HCT116 (cell line): ENCODE measurements at regions not wholly inside any gene's neighbourhood (a gene's known extent, or its start where the extent isn't known, plus 50 kb on each side); places are given as distances from the start of the nearest gene placed in this dataset.

ENCODE experiments used
- ATAC-seq: fragments of 200-7000 bp; cut with Tn5 transposase; 2 replicates; pipeline ENCODE4 v1.9.1; 2020; ENCODE audit warnings: mild to moderate bottlenecking, moderate library complexity
- BruUV-seq: library from RNA; stranded (reverse); fragments of 400-500 nt; replicated peaks from 2 replicates; lab custom pipeline; 2021; lab: Mats Ljungman, UMichigan
- CTCF ChIA-PET: fragments of 300-600 bp; sonication (Branson Sonifier 250); formaldehyde crosslinking; loops from one replicate; lab custom pipeline; 2021; ENCODE audit warnings: antibody characterized with exemption; lab: Charles Lee
- POLR2A ChIA-PET: fragments of 300-600, 350-600 bp; sonication (Branson Sonifier 250); formaldehyde crosslinking; loops from one replicate; lab custom pipeline; 2021; ENCODE audit warnings: antibody characterized with exemption; lab: Charles Lee
- RAD21 ChIA-PET, 2 experiments: fragments of 300-600 bp; sonication (Branson Sonifier 250); formaldehyde crosslinking; loops; one replicate each; lab custom pipeline; 2023; ENCODE audit warnings: low total read pairs in 2 of 2; ENCODE audit not compliant: uncharacterized antibody in 2 of 2, unreplicated experiment in 2 of 2, low non-redundant PET in 1 of 2; lab: Charles Lee
- DNase-seq: peaks from one replicate; pipeline ENCODE4 v3.0.0-alpha.2; 2010; ENCODE audit warnings: low read depth, low spot score
- H2AFZ ChIP-seq: fragments of 200-600 bp; shearing (Covaris generic), sonication (generic); 2 replicates; pipeline ENCODE4 v1.6.1; 2017; ENCODE audit warnings: low read depth, mixed run types, mixed read lengths, antibody characterized with exemption, low read length; ENCODE audit not compliant: poor library complexity, severe bottlenecking
- H3K27ac ChIP-seq: 2 replicates; pipeline ENCODE4 v1.5.1; 2012; ENCODE audit warnings: low read depth, low read length
- H3K27me3 ChIP-seq: fragments of 200-600 bp; sonication (generic); 2 replicates; pipeline ENCODE4 v1.6.1; 2016; ENCODE audit warnings: mixed run types, low read length, mixed read lengths; ENCODE audit not compliant: insufficient read depth
- H3K36me3 ChIP-seq, 2 experiments: fragments of 200-500 bp in 1 of 2; fragments of 200-600 bp in 1 of 2; sonication (Bioruptor generic) in 1 of 2; sonication (generic) in 1 of 2; 2 replicates each; pipeline versions ENCODE4 v1.5.1 to v1.6.1; 2014 to 2016; ENCODE audit warnings: low read length in 2 of 2, inconsistent platforms in 1 of 2, mixed read lengths in 1 of 2, mixed run types in 1 of 2; ENCODE audit not compliant: insufficient read depth in 2 of 2, control insufficient read depth in 1 of 2
- H3K4me1 ChIP-seq, 2 experiments: fragments of 200-600 bp in 1 of 2; sonication (generic) in 1 of 2; 2 replicates each; pipeline versions ENCODE4 v1.5.1 to v1.6.1; 2012 to 2017; ENCODE audit warnings: low read length in 2 of 2, inconsistent platforms in 1 of 2, mild to moderate bottlenecking in 1 of 2, mixed read lengths in 1 of 2, mixed run types in 1 of 2, moderate library complexity in 1 of 2; ENCODE audit not compliant: insufficient read depth in 2 of 2, control insufficient read depth in 1 of 2
- H3K4me2 ChIP-seq: fragments of 200-600 bp; sonication (generic); 2 replicates; pipeline ENCODE4 v1.6.1; 2017; ENCODE audit warnings: mixed run types, low read length, mixed read lengths
- H3K4me3 ChIP-seq, 2 experiments: fragments of 200-600 bp in 1 of 2; sonication (generic) in 1 of 2; replicated peaks in 1 of 2; 2 replicates each; pipeline ENCODE4 v1.5.1; 2011 to 2016; ENCODE audit warnings: low read length in 2 of 2, control low read depth in 1 of 2, low read depth in 1 of 2, mild to moderate bottlenecking in 1 of 2, mixed read lengths in 1 of 2, mixed run types in 1 of 2
- H3K79me2 ChIP-seq: fragments of 200-600 bp; sonication (generic); 2 replicates; pipeline ENCODE4 v1.6.1; 2017; ENCODE audit warnings: mild to moderate bottlenecking, mixed run types, low read length, moderate library complexity, mixed read lengths; ENCODE audit not compliant: insufficient read depth
- H3K9ac ChIP-seq: fragments of 200-600 bp; sonication (generic); 2 replicates; pipeline ENCODE4 v1.6.1; 2016; ENCODE audit warnings: low read length, mixed read lengths
- H3K9me2 ChIP-seq: fragments of 200-600 bp; sonication (generic), shearing (Covaris generic); 2 replicates; pipeline ENCODE4 v1.6.1; 2017; ENCODE audit warnings: mixed run types, mild to moderate bottlenecking, moderate library complexity; ENCODE audit not compliant: insufficient read depth
- H3K9me3 ChIP-seq, 2 experiments: fragments of 200-500 bp in 1 of 2; fragments of 200-600 bp in 1 of 2; sonication (Bioruptor generic) in 1 of 2; sonication (generic) in 1 of 2; 2 replicates each; pipeline ENCODE4 v1.6.1; 2014 to 2017; ENCODE audit warnings: low read length in 2 of 2, mixed read lengths in 2 of 2, inconsistent platforms in 1 of 2, low read depth in 1 of 2, mild to moderate bottlenecking in 1 of 2, mixed run types in 1 of 2, moderate library complexity in 1 of 2; ENCODE audit not compliant: control insufficient read depth in 1 of 2, insufficient read depth in 1 of 2
- H4K20me1 ChIP-seq: fragments of 200-600 bp; sonication (generic), shearing (Covaris generic); 2 replicates; pipeline ENCODE4 v1.6.1; 2017; ENCODE audit warnings: mixed run types, mild to moderate bottlenecking, moderate library complexity; ENCODE audit not compliant: insufficient read depth
- ATF3 ChIP-seq: IDR thresholded peaks from 2 replicates; pipeline ENCODE4 v1.6.1; 2012
- CBX3 ChIP-seq: IDR thresholded peaks from 2 replicates; pipeline ENCODE4 v1.6.1; 2012; ENCODE audit warnings: low read depth
- CEBPB ChIP-seq: IDR thresholded peaks from 2 replicates; pipeline ENCODE4 v1.6.1; 2012; ENCODE audit warnings: low read depth
- CTCF ChIP-seq, 3 experiments: fragments of 200-600 bp in 1 of 3; sonication (generic) in 1 of 3; IDR thresholded peaks in 2 of 3; conservative IDR thresholded peaks in 1 of 3; 2 replicates each; pipeline ENCODE4 v1.5.1; 2012 to 2017; ENCODE audit warnings: low read depth in 2 of 3, low read length in 2 of 3, antibody characterized with exemption in 1 of 3, borderline replicate concordance in 1 of 3, control low read depth in 1 of 3, mild to moderate bottlenecking in 1 of 3, mixed read lengths in 1 of 3, mixed run types in 1 of 3, moderate library complexity in 1 of 3; ENCODE audit not compliant: insufficient read depth in 1 of 3
- ELF1 ChIP-seq: IDR thresholded peaks from 2 replicates; pipeline ENCODE4 v1.6.1; 2012; ENCODE audit warnings: low read depth, borderline replicate concordance
- EZH2 ChIP-seq: fragments of 200-600 bp; sonication (generic); IDR thresholded peaks from 2 replicates; pipeline ENCODE4 v1.6.1; 2017; ENCODE audit warnings: antibody characterized with exemption, mixed run types
- EZH2phosphoT487 ChIP-seq: fragments of 200-600 bp; IDR thresholded peaks from 2 replicates; pipeline ENCODE4 v1.6.1; 2018; ENCODE audit warnings: antibody characterized with exemption, borderline replicate concordance
- FOSL1 ChIP-seq: IDR thresholded peaks from 2 replicates; pipeline ENCODE4 v1.6.1; 2012; ENCODE audit warnings: low read depth
- POLR2A ChIP-seq: IDR thresholded peaks from 2 replicates; pipeline ENCODE4 v1.7.0; 2011; ENCODE audit warnings: borderline replicate concordance; ENCODE audit not compliant: insufficient read depth, insufficient read length; ENCODE audit errors: extremely low read depth
- RAD21 ChIP-seq: IDR thresholded peaks from 2 replicates; pipeline ENCODE4 v1.6.1; 2012; ENCODE audit warnings: low read depth, mild to moderate bottlenecking
- REST ChIP-seq: IDR thresholded peaks from 2 replicates; pipeline ENCODE4 v1.6.1; 2012; ENCODE audit warnings: low read depth
- SIN3A ChIP-seq: IDR thresholded peaks from 2 replicates; pipeline ENCODE4 v1.6.1; 2012; ENCODE audit warnings: low read depth
- SP1 ChIP-seq: IDR thresholded peaks from 2 replicates; pipeline ENCODE4 v1.6.1; 2012; ENCODE audit warnings: low read depth
- SRF ChIP-seq: IDR thresholded peaks from 2 replicates; pipeline ENCODE4 v1.6.1; 2012; ENCODE audit warnings: low read depth
- TCF7L2 ChIP-seq: IDR thresholded peaks from 2 replicates; pipeline ENCODE4 v1.7.0; 2011; ENCODE audit warnings: borderline replicate concordance, inconsistent platforms; ENCODE audit not compliant: insufficient read depth, insufficient read length; ENCODE audit errors: extremely low read depth
- intact Hi-C: fragments of 100-400 bp; cut with micrococcal nuclease; formaldehyde crosslinking; loops from 2 replicates; pipeline ENCODE4 v1.10.0; 2022

DNA sequence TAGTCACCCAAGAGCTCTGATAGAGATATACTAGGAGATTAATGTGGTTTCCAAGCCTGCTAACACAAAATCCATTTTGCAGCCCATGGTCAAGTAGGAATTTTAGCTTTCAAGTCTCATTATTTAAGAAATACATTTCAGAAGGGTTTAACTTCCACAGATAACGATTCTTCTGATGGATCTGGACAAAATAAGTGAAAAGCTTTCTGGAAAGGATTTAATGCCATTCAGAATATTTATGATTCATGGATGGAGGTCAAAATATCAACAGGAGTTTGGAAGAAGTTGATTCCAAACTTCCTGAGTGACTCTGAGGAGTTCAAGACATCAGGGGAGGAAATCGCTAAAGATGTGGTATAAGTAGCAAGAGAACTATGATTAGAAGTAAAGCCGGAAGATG, 214.6 kb downstream of the ATXN7L3B start:
- DNase-seq (no peak), ATAC-seq (no peak)
- intact Hi-C loops, result no loop called here
- Histone ChIP-seq H3K4me1 (no peaks in the 10 kb centered on the region), H3K9ac (no peak overlapping the region), H3K79me2 (no peaks in the 10 kb centered on the region), H3K9me2 (no peaks in the 10 kb centered on the region), H4K20me1 (no peaks in the 10 kb centered on the region), H3K9me3 (no peaks in the 10 kb centered on the region)
- POLR2A ChIA-PET, result no interaction called here
- RAD21 ChIA-PET, result no interaction called here
- BruUV-seq, result no TSS peak
- no peak for TF ChIP-seq EZH2
- no peak for TF ChIP-seq POLR2A
- TF ChIP-seq SIN3A, result no peak
- TF ChIP-seq CBX3, result no peak
- no peak for TF ChIP-seq CEBPB
- TF ChIP-seq EZH2phosphoT487, result no peak
- no peak for TF ChIP-seq ATF3
- no peak for TF ChIP-seq RAD21
- TF ChIP-seq, all 23 proteins: peak for 0
- CTCF ChIA-PET, result interaction anchor here (1.1 kb wide), 1 partner anchor 336 kb away, joined by 3 read pairs; no protein-coding TSS in a partner anchor
- H3K36me3 ChIP-seq, result no peaks in the 10 kb centered on the region
- no peak overlapping the region for H3K27ac ChIP-seq
- H3K27me3 ChIP-seq, result no peaks in the 10 kb centered on the region
- H3K4me2 ChIP-seq, result no peak overlapping the region
- H3K4me3 ChIP-seq, result no peak overlapping the region
- H2AFZ ChIP-seq, result no peak overlapping the region

DNA sequence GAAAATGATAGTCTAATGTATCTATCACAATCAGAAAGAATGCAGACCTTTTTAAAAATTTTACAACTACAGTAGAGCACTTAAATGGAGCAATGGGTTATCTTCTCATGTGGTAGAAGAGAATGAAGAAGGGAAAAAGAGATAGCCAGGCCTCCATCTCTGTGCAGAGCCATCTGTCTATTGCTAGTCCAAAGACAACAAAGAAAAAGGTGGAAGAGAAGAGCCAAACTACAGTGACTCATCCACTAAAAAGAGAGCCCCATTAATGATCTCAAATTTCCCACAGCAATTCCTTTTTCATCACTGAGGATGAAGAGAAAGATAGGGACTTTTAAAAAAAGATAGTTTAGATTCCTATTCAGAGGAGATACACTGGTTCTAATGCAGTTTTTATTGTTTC, 232.9 kb downstream of the ATXN7L3B start:
- ChIA-PET CTCF (no interaction called here), RAD21 (no interaction called here), POLR2A (no interaction called here)
- H3K4me1 ChIP-seq, result no peaks in the 10 kb centered on the region
- no peak overlapping the region for H3K4me3 ChIP-seq
- no peaks in the 10 kb centered on the region for H4K20me1 ChIP-seq
- H3K9ac ChIP-seq, result no peak overlapping the region
- BruUV-seq, result no TSS peak
- DNase-seq (no peak), ATAC-seq (no peak)
- H3K9me2 ChIP-seq, result 0 out of 2 replicates have a peak, but pooled peaks cover 4% of the 10 kb centered on the region
- intact Hi-C loops, result no loop called here
- no peak overlapping the region for H3K4me2 ChIP-seq
- H3K27ac ChIP-seq, result no peak overlapping the region
- TF ChIP-seq SIN3A, result no peak
- no peak for TF ChIP-seq CBX3
- no peak for TF ChIP-seq REST
- no peak for TF ChIP-seq TCF7L2
- no peak for TF ChIP-seq POLR2A
- no peak for TF ChIP-seq EZH2phosphoT487
- no peak for TF ChIP-seq CEBPB
- TF ChIP-seq CTCF (IDR thresholded peaks at IDR 0.05 in 2 of 3, conservative IDR thresholded peaks at IDR 0.05 in 1 of 3; ENCODE audit: borderline replicate concordance in 1 of 3, insufficient read depth in 1 of 3, low read depth in 2 of 3, low read length in 2 of 3), result no peak
- no peak for TF ChIP-seq ELF1
- no peak for TF ChIP-seq SRF
- TF ChIP-seq FOSL1, result no peak
- no peak for TF ChIP-seq EZH2
- no peak for TF ChIP-seq RAD21
- TF ChIP-seq ATF3, result no peak
- no peak for TF ChIP-seq SP1
- no peaks in the 10 kb centered on the region for H3K79me2 ChIP-seq
- H3K27me3 ChIP-seq, result no peaks in the 10 kb centered on the region
- no peak overlapping the region for H2AFZ ChIP-seq
- no peaks in the 10 kb centered on the region for H3K36me3 ChIP-seq
- no peaks in the 10 kb centered on the region for H3K9me3 ChIP-seq
